C4-2B (cell line): ENCODE measurements at regions not wholly inside any gene's neighbourhood (a gene's known extent, or its start where the extent isn't known, plus 50 kb on each side); places are given as distances from the start of the nearest gene placed in this dataset.

Experiments
- ZFX ChIP-seq: fragments of 450-650 bp; IDR thresholded peaks from 2 replicates; pipeline ENCODE4 v1.6.1; 2017
- TF ChIP-seq, protein P1 (sequence below): fragments of 450-650 bp; conservative IDR thresholded peaks from 2 replicates; pipeline ENCODE4 v1.5.1; 2017; ENCODE audit warnings: mild to moderate bottlenecking

DNA sequence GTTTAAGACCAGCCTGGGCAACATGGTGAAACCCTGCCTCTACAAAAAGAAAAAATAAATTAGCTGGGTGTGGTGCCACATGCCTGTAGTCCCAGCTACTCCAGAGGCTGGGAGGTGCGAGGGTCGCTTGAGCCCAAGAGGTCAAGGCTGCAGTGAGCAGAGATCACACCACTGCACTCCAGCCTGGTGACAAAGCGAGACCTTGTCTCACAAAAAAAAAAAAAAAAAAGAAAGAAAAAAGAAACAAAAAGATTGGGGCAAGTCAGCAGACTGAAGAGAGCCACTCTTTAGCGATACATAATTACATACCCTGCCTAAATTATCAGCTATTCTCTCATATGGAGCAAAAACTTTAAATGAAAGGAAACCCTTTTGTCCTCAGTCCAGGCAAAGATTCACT lies 53.6 kb upstream of the MAP3K13 start:
- TF ChIP-seq, protein P1, sequence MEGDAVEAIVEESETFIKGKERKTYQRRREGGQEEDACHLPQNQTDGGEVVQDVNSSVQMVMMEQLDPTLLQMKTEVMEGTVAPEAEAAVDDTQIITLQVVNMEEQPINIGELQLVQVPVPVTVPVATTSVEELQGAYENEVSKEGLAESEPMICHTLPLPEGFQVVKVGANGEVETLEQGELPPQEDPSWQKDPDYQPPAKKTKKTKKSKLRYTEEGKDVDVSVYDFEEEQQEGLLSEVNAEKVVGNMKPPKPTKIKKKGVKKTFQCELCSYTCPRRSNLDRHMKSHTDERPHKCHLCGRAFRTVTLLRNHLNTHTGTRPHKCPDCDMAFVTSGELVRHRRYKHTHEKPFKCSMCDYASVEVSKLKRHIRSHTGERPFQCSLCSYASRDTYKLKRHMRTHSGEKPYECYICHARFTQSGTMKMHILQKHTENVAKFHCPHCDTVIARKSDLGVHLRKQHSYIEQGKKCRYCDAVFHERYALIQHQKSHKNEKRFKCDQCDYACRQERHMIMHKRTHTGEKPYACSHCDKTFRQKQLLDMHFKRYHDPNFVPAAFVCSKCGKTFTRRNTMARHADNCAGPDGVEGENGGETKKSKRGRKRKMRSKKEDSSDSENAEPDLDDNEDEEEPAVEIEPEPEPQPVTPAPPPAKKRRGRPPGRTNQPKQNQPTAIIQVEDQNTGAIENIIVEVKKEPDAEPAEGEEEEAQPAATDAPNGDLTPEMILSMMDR: no peak
- TF ChIP-seq ZFX: no peak
